C4-2B (cell line): ENCODE measurements at regions not wholly inside any gene's neighbourhood (a gene's known extent, or its start where the extent isn't known, plus 50 kb on each side); places are given as distances from the start of the nearest gene placed in this dataset.

Experiments used
- H3K27ac ChIP-seq: fragments of 450-650 bp; 2 replicates; pipeline ENCODE4 v1.5.1; 2017
- ZFX ChIP-seq: fragments of 450-650 bp; IDR thresholded peaks from 2 replicates; pipeline ENCODE4 v1.6.1; 2017
- TF ChIP-seq, protein P1 (sequence below): fragments of 450-650 bp; conservative IDR thresholded peaks from 2 replicates; pipeline ENCODE4 v1.5.1; 2017; ENCODE audit warnings: mild to moderate bottlenecking

DNA sequence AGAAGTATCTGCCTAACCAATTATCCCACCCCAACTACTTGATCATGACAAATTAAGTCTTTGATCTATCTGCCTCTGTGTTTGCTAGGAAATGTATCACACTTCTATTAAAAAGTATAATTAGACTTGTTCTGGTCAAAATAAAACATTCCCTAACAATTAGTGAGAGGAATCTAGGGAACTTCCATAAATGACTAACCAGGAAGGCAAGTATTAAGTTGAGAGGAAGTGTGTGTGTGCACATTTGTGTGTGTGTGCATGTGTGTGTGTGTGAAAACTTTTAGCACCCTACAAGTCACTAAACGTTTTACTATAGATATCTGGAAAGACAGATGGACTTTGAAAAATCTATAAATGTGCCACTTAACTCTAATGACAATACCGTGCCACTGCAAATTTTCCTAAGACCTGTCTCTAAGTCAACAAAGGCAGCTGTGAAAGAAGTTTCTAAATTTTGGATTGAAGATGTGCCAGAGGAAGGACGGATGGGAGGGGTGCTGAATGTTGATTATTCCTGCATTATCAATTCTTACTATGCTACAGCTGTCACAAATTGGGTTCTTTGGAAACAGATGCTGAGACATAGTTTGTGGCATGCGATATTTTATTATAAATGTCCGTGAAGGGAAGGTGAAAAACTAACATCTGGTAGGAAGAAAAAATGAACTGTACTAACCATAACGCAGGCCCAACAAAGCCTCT lies 567.1 kb downstream of the PTPRC start:
- H3K27ac ChIP-seq, result no peak overlapping the region
- TF ChIP-seq, protein P1, sequence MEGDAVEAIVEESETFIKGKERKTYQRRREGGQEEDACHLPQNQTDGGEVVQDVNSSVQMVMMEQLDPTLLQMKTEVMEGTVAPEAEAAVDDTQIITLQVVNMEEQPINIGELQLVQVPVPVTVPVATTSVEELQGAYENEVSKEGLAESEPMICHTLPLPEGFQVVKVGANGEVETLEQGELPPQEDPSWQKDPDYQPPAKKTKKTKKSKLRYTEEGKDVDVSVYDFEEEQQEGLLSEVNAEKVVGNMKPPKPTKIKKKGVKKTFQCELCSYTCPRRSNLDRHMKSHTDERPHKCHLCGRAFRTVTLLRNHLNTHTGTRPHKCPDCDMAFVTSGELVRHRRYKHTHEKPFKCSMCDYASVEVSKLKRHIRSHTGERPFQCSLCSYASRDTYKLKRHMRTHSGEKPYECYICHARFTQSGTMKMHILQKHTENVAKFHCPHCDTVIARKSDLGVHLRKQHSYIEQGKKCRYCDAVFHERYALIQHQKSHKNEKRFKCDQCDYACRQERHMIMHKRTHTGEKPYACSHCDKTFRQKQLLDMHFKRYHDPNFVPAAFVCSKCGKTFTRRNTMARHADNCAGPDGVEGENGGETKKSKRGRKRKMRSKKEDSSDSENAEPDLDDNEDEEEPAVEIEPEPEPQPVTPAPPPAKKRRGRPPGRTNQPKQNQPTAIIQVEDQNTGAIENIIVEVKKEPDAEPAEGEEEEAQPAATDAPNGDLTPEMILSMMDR, result no peak
- no peak for TF ChIP-seq ZFX

DNA sequence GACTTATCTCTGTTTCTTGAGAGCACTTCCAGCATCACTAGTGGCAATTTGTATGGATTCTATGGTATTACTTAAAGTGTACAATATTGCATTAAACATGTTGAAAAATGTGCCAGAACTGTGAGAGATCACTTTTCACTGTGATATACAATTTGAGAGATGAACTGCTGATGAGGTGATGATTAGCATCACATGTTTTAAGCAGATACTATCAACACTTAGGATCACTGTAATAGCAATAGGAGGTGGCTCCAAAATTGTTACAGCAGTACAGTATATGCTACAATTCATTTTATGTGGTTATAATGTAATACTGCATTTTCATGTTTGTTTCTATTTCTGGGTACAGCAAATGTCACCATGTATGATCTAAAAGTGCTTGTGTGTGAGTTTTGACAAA lies 570.0 kb downstream of the PTPRC start:
- no peak for TF ChIP-seq ZFX
- TF ChIP-seq, protein P1, result no peak
- H3K27ac ChIP-seq, result no peak overlapping the region

DNA sequence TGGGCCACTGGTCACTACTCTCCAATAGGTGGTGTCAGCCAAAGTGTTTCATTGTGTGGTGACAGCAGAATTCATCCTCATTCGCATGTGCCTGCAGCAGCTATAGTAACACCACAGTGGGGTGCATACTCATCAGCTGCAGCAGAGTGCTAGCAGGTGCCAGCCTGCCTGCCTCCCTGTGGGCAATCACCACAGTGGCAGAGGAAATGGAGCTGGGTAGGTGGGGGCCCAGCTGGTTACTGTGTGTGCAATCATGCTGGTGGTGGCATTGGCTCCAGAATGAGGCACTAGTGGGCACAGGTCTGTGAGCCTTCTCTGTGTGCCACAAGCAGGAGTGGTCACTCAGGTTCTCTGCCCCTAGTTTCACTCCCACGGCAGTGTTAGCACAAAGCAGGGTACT lies 579.2 kb downstream of the PTPRC start:
- H3K27ac ChIP-seq, result no peak overlapping the region
- no peak for TF ChIP-seq ZFX
- TF ChIP-seq, protein P1, result no peak

DNA sequence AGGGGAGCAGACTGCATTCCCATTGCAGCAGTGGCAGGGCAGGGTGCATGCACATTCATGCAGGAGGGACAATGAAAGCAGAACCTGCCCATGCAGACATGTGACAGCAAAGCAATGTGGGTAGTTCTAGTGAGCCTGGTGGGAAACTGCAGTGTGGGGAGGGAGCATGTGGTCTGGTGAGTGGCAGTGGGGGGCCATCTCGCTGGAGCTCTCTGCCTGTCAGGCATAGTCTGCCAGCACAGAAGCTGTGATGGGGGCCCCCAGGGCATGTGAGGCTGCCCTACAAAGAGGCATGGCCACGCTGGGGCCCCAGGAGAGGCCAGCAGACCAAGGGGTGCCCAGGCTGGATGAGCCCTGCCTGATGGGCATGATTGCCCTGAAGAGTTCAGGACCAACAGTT lies 579.7 kb downstream of the PTPRC start:
- H3K27ac ChIP-seq, result no peak overlapping the region
- TF ChIP-seq, protein P1, result no peak
- TF ChIP-seq ZFX, result no peak

DNA sequence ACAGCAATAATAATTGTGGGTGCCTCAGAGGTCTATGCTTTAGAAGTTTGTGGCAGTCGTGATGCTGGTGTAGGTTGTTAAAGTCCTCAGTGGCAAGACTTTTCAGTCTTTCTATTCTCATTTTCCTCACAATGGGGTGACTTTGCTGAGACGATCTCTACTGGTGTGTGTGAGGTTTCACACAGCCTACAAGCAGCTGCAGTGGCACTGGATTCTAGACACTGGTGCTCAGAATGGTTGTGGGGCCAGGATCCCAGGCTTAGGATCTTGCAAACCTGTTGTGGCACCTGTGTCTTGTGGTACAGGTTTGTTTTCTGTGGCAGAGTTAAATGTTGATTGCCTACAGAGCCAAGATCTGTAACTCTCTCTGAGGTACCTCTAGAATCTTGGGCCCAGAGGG lies 581.2 kb downstream of the PTPRC start:
- TF ChIP-seq, protein P1, result no peak
- TF ChIP-seq ZFX, result no peak
- no peak overlapping the region for H3K27ac ChIP-seq

DNA sequence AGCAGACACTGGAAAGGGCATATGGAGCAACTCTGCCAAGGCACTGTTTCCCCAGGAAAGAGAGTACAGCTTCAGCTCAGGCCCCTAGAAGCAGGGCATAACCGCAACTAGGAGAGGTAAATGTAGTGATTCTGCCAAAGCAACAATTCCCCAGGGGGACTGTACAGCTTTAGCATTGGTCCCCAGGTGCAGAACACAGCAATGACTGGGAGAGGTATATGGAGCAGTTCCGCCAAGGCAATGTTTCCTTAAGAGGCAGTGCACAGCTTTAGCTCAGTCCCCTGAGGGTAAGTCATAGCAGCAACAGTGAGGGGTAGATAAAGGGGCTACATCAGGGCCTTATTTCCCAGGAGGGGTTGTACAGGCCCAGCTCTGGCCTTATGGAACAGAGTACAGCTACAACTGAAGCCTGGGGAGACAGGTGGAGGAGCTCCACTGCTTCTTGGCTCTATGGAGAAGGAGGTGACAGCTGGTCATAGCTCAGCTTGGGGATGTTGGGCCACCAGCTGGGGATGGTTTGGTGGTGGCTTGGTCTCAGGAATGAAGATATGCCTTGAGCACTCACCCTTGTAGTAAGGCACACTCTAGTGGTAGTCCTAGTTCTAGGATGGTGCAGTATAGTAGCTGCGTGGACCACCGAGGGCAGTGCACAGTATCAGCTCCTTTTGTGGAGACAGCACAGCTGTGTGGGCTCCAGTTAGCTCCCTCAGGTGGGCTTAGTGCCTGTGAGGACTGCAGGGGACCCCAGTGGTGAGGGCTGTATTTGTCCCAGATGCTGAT lies 582.7 kb downstream of the PTPRC start:
- TF ChIP-seq, protein P1, result no peak
- no peak for TF ChIP-seq ZFX
- H3K27ac ChIP-seq, result no peak overlapping the region

DNA sequence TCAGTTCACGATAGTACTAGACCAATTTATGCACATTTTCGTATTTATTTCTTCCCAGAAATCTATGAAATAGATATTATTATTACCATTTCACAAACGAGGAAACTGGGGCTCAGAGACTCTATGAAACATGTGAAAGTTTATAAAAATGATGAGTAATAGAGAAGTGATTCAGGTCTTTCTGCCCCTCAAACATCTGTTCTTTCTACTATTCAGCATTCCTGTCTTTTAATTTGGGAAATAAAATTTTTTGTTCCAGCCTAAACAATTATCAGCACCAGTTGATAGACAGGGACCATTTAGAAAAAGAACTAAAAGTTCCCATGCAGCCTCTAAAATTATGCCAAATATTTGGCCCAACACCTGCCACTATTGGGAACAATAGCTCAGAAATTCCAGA lies 585.1 kb downstream of the PTPRC start:
- no peak overlapping the region for H3K27ac ChIP-seq
- TF ChIP-seq, protein P1, result no peak
- no peak for TF ChIP-seq ZFX
